ENCODE measurements at regions not wholly inside any gene's neighbourhood (a gene's known extent, or its start where the extent isn't known, plus 50 kb on each side); places are given as distances from the start of the nearest gene placed in this dataset.
"Not testable (repeated sequence)": the region's sequence is repeated elsewhere in the genome, so short reads cannot be mapped to it uniquely, and the experiment has no call there.

DNA sequence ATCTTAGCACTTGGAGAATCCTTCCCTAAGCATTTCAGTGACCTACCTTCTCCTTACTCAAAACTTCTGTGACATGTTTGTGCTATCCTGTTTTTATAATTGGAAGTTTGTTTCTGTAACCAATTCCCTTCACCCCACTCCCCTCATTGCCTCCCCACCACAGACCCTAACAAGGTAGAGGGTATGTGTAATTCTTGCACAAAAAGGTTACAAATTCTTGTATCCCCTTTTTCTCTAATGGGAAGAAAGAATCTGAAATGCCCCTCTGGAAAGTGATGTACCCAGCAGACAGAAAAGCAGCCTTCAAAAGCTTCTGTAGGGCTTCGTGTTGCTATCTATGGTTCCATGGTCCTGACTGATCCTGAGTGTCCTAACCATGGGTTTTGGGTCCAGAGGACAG is 111.7 kb upstream of the TMEM170B start:
- no peak for FAIRE-seq

- no peak for FAIRE-seq
Measured at GRCh38 chr6:11425431-11425871, 112.1 kb upstream of the TMEM170B start.

- FAIRE-seq = no peak
Measured at GRCh38 chr6:11424395-11425034, 113.0 kb upstream of the TMEM170B start.

- no peak for FAIRE-seq
Measured at GRCh38 chr6:11423667-11424066, 113.9 kb upstream of the TMEM170B start.

DNA sequence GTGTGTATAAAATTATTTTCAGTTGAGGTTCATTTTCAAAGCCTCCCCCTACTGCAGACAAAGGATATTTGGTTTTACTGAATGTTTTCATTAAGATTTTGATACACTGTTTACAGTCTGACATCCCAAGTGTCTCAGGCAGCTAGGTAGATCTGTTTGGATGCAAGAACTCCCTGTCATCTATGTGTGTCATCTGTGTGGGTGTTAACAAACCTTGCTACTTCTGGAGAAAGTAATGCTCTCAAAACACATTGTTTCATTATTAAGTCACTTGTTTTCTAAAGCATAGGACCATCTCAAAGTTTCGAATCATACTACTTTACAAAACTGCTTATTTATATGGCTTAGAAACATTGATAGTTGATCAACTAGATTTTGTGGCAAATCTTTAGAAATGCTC is 114.5 kb upstream of the TMEM170B start:
- FAIRE-seq = no peak

- no peak for FAIRE-seq
Measured at GRCh38 chr6:11419763-11420453, 117.6 kb upstream of the TMEM170B start.

DNA sequence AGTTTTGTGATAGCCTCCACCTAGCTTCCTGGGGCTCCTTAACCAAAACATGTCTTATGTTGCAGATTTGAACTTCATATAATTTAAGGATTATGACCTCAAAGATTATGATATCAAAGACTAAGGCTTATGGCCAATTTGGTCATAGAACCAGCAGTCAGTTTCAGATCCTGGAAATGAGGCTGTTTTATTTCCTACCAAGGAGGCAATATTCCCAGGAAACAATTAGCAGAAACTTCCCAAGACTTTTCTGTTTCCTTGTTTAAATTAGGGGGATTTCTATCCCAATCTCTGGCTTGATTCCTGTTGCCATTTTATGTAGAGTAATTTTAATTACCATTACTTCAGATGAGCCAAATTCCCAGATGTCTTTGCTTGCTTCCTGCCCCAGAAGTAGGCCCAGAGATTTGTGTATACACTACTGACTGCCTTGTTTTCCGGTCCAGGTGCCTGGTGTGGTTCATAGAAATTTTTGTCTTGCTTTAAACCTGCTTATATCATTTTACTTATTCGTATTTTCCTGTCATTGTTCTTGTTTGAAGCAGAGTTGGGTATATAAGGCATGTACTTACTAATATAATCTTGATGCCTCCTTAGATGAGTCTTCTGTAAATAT is 119.2 kb upstream of the TMEM170B start:
- FAIRE-seq = no peak

DNA sequence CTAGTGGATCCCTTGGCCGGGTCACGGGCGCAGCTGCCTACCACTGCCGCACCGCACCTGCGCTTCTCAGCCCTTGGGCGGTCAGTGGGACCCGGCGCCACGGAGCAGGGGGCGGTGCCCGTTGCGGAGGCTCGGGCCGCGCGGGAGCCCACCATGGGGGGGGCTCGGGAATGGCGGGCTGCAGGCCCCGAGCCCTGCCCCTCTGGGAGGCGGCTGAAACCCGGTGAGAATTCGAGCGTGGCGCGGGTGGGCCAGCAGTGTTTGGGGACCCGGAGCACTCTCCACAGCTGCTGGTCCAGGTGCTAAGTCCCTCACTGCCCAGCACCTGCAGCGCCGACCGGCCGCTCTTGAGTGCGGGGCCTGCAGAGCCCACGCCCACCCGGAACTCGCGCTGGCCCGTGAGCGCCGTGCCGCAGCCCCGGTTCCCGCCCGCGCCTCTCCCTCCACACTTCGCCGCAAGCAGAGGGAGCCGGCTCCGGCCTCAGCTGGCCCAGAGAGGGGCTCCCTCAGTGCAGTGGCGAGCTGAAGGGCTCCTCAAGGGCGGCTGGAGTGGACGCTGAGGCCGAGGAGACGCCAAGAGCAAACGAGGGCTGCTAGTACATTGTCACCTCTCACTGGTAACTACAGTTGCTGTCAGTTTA is 120.5 kb upstream of the TMEM170B start:
- FAIRE-seq = no peak

DNA sequence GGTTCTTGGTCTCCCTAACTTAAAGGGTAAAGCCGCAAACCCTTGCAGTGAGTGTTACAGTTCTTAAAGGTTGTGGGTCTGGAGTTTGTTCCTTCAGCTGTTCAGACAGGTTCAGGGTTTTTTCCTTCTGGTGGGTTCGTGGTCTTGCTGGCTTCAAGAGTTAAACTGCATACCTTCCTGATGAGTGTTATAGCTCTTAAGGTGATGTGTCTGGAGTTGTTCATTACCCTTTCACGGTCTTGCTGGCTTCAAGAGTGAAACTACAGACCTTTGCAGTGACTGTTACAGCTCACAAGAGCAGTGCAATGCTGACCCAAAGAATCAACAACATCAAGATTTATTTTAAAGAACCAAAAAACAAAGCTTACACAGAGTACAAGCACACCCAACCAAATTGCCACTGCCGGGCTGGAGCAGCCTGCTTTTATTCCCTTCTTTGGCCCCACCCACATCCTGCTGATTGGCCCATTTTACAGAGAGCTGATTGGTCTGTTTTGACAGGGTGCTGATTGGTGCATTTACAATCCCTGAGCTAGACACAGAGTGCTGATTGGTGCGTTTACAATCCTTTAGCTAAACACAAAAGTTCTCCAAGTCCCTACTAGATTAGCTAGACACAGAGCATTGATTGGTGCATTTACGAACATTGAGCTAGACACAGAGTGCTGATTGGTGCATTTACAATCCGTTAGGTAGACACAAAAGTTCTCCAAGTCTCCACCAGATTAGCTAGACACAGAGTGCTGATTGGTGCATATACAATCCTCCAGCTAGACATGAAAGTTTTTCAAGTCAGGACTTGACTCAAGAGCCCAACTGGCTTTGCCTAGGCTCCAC is 121.2 kb upstream of the TMEM170B start:
- not testable (repeated sequence) for FAIRE-seq

- no peak for FAIRE-seq
Measured at GRCh38 chr6:11415557-11415956, 122.0 kb upstream of the TMEM170B start.

DNA sequence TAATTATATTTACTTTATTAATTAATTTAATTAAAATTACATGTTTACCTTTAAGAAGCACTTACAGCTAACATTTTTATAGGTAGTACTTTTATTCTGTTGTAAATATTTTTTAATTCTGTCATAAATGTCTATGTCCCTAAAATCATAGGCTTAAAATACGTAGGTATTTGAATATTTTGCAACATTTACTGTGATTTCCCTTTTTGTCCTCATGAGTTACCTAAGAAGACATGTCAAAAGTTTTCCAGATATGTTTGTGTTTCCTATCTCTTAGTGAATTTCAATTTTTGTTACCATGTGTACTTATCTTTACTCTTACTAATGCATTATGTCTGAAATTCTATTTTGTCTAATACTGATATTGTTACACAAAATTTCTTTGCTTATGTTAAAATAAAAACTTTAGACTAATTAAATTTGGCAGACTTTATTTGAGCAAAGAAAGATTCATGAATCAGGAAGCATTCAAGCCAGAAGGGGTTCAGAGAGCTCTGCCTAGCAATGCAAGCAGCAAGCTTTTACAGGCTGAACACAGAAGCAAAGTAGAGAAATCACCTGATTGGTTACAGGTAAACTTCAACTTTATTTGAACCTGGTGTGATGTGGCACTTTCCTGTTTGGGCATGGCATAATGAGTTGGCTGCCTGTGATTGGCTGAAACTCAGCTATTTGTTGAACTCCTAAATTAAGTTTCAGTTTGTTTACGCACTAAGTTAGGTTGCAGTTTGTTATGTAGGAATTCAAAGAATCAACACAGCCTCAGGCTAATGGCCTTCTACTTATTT is 123.2 kb upstream of the TMEM170B start:
- FAIRE-seq = peak; percentile 88

- FAIRE-seq = no peak
Measured at GRCh38 chr6:11413728-11414127, 123.8 kb upstream of the TMEM170B start.

- FAIRE-seq = no peak
Measured at GRCh38 chr6:11413117-11413687, 124.3 kb upstream of the TMEM170B start.

- no peak for FAIRE-seq
Measured at GRCh38 chr6:11412616-11413015, 124.9 kb upstream of the TMEM170B start.

DNA sequence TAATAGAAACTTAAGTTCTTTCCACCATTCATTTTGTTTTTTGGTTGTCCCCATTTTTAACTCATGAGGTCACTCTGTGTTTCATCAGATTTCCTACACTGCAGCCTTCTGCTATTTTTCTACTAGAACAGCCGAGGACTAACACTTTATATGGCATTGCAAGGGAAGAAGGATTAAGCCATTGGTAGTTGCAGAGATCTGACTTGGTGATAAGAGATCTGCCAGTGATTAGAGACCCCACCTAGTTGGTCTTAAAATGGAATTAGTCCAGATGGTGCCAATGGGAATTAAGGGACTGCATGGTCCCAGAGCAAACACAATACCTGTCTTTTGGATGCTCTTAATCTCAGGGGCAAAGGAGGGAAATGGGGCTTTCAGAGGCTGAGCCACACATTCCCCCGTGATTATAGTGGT is 125.5 kb upstream of the TMEM170B start:
- FAIRE-seq = no peak

DNA sequence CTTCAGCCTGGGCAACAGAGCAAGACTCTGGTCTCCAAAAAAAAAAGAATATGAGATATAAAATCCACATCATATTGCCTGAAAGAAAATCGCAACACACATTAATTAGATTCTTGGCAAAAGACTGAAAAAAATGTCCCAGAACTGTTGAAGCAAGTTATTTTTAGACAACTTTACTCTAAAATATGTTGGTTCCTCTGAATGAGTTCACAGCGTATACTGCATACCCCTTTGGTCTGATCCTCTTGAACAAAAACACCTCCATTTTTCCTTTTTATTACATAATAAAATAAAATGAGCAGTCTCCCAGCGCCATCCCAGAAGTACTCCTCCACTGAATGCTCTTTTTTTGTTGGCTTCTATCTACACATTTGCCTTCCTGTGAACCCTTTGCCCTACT is 126.0 kb upstream of the TMEM170B start:
- no peak for FAIRE-seq

GRCh38 chr6:11410539-11411307 is 126.8 kb upstream of the TMEM170B start:
- no peak for FAIRE-seq

GRCh38 chr6:11409371-11409770 is 128.2 kb upstream of the TMEM170B start:
- FAIRE-seq = no peak

DNA sequence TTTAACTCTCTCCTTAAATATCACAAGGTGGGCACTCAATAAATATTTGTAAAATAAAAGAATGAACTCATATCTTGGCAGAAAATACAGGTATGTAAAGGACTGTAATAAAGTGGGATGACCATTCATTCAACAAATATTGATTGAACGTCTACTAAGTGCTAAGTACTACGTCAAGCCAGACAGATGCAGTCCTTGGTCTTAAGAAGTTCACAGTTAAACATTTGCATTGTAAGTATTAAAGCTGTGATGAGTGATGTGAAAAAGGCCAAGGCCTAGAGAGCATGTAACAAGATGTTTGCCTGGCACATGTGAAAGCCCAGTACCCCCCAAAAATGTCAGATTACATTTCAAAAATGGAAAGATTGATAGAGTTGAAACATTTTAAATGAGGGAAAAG is 130.1 kb upstream of the TMEM170B start:
- FAIRE-seq = no peak

DNA sequence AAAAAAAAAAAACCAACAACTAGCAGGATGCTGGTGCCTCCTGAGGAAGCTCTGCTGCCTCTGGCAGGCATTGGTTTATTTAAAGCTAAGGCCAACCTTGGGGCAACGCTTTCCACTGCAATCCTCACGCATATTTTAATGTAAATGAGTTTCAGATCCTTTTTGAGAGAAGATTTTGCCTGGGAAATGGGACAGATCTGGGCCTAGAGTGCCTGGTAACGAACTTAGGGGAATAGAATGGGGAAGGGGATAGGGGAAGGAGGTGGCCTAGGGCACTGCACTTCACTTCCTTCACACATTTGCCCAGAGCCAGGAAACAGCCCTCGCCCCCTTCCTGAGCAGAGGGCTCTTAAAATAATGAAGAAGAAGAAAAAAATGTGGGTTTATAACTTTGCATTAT is 132.7 kb upstream of the TMEM170B start:
- FAIRE-seq = no peak

DNA sequence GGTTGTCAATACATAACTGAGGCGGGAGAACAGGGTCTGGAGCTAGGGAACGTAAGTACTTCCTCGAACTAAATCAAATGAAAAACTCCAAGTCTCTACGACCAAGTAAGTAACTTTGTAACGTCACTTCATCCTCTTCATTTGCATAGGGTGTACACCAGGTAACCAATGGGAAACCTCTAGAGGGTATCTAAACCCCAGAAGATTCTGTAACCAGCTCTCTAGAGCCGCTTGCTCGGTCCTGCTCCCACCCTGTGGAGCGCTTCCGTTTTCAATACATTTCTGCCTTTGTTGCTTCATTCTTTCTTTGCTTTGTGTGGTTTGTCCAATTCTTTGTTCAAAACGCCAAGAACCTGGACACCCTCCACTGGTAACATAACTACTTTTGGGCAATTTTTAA is 133.5 kb upstream of the TMEM170B start:
- no peak for FAIRE-seq
